RWPE2 (cell line): ENCODE measurements at regions not wholly inside any gene's neighbourhood (a gene's known extent, or its start where the extent isn't known, plus 50 kb on each side); places are given as distances from the start of the nearest gene placed in this dataset.

Experiments
- ATAC-seq: fragments of 200-7000 bp; cut with Tn5 transposase; 3 replicates; pipeline ENCODE4 v1.9.1; 2021; ENCODE audit warnings: low read depth
- DNase-seq: peaks from one replicate; pipeline ENCODE4 v3.0.0-alpha.2; 2020; ENCODE audit warnings: low spot score
- H3K27ac ChIP-seq: fragments of 450-650 bp; 2 replicates; pipeline ENCODE4 v1.5.1; 2017; ENCODE audit warnings: mild to moderate bottlenecking; ENCODE audit not compliant: poor library complexity, severe bottlenecking
- H3K27me3 ChIP-seq: fragments of 250-450 bp; sonication (Bioruptor Pico); 2 replicates; pipeline ENCODE4 v1.5.1; 2021; ENCODE audit warnings: mild to moderate bottlenecking, moderate library complexity; ENCODE audit not compliant: insufficient read depth, poor library complexity, severe bottlenecking
- H3K36me3 ChIP-seq: fragments of 250-450 bp; sonication (Bioruptor Pico); 2 replicates; pipeline ENCODE4 v1.5.1; 2020; ENCODE audit warnings: low read depth, mild to moderate bottlenecking, moderate library complexity
- H3K4me1 ChIP-seq: fragments of 250-450 bp; sonication (Bioruptor Pico); 2 replicates; pipeline ENCODE4 v1.5.1; 2021; ENCODE audit warnings: mild to moderate bottlenecking, moderate library complexity; ENCODE audit not compliant: insufficient read depth, poor library complexity, severe bottlenecking
- H3K4me3 ChIP-seq: fragments of 250-450 bp; sonication (Bioruptor Pico); 2 replicates; pipeline ENCODE4 v1.5.1; 2021; ENCODE audit warnings: mild to moderate bottlenecking, moderate library complexity; ENCODE audit not compliant: severe bottlenecking
- H3K9me3 ChIP-seq: fragments of 250-450 bp; sonication (Bioruptor Pico); 2 replicates; pipeline ENCODE4 v1.5.1; 2021; ENCODE audit warnings: mild to moderate bottlenecking, moderate library complexity; ENCODE audit not compliant: severe bottlenecking
- CTCF ChIP-seq: fragments of 450-650 bp; IDR thresholded peaks from one replicate; pipeline ENCODE4 v1.5.1; 2017; ENCODE audit warnings: mild to moderate bottlenecking, moderate library complexity; ENCODE audit not compliant: poor library complexity, severe bottlenecking

GRCh38 chr20:7693761-7694160 is 246.5 kb downstream of the HAO1 start:
- no peaks in the 10 kb centered on the region for H3K27me3 ChIP-seq
- no peak overlapping the region for H3K4me3 ChIP-seq
- TF ChIP-seq CTCF, result no peak
- H3K9me3 ChIP-seq, result no peaks in the 10 kb centered on the region
- no peaks in the 10 kb centered on the region for H3K36me3 ChIP-seq
- no peak for DNase-seq
- no peak overlapping the region for H3K27ac ChIP-seq
- ATAC-seq, result no peak
- no peaks in the 10 kb centered on the region for H3K4me1 ChIP-seq

GRCh38 chr20:7695051-7695495 is 245.2 kb downstream of the HAO1 start:
- no peak for TF ChIP-seq CTCF
- no peaks in the 10 kb centered on the region for H3K9me3 ChIP-seq
- ATAC-seq (no peak), DNase-seq (no peak)
- no peaks in the 10 kb centered on the region for H3K36me3 ChIP-seq
- no peak overlapping the region for H3K27ac ChIP-seq
- H3K4me3 ChIP-seq, result no peak overlapping the region
- H3K4me1 ChIP-seq, result no peaks in the 10 kb centered on the region
- H3K27me3 ChIP-seq, result no peaks in the 10 kb centered on the region

DNA sequence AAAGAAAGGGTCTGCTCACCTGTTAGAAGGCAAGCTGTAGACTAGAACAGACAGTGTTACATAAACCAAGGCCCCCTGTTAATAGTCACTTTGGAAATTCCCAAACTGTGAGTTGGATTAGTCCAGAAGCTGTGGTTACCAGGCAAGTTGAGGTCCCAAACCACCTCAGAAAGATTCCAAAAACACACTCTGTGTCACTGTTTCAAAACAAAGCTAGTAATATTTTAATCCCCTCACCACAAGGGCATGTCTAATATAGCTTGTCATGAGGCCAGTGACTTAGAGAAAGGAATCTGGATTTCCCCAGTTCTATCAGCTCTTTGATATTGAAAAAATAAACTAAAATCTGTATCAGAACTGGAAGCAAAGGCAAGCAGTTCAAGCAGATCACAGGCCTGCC is 244.6 kb downstream of the HAO1 start:
- no peaks in the 10 kb centered on the region for H3K27me3 ChIP-seq
- H3K4me1 ChIP-seq, result no peaks in the 10 kb centered on the region
- H3K9me3 ChIP-seq, result no peaks in the 10 kb centered on the region
- no peak overlapping the region for H3K4me3 ChIP-seq
- TF ChIP-seq CTCF, result no peak
- DNase-seq (no peak), ATAC-seq (no peak)
- H3K36me3 ChIP-seq, result no peaks in the 10 kb centered on the region
- H3K27ac ChIP-seq, result no peak overlapping the region

GRCh38 chr20:7696311-7696710 is 243.9 kb downstream of the HAO1 start:
- no peaks in the 10 kb centered on the region for H3K36me3 ChIP-seq
- no peak for TF ChIP-seq CTCF
- H3K4me3 ChIP-seq, result no peak overlapping the region
- ATAC-seq (no peak), DNase-seq (no peak)
- H3K9me3 ChIP-seq, result no peaks in the 10 kb centered on the region
- no peaks in the 10 kb centered on the region for H3K4me1 ChIP-seq
- H3K27ac ChIP-seq, result no peak overlapping the region
- no peaks in the 10 kb centered on the region for H3K27me3 ChIP-seq

DNA sequence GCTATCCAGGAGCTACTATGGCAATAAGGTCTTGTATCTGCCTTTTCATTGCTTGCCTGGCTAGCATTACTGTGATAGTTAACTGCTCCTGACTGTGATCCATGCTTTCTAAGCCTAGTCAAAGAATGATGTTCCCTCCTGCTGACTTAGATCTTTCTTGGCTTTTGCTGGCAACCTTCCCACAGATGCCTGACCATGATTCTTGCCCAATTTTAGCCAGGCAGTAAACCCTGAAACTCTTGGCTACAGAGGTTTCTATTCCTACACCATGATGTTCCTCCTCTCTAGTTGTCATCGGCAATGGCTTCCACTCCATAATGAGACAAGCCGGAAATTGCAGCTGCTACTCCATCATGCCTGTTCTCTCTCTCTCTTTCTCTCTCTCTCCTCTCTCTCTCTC is 238.1 kb downstream of the HAO1 start:
- H3K4me1 ChIP-seq, result no peaks in the 10 kb centered on the region
- no peaks in the 10 kb centered on the region for H3K27me3 ChIP-seq
- H3K27ac ChIP-seq, result no peak overlapping the region
- no peaks in the 10 kb centered on the region for H3K9me3 ChIP-seq
- no peaks in the 10 kb centered on the region for H3K36me3 ChIP-seq
- DNase-seq (no peak), ATAC-seq (no peak)
- H3K4me3 ChIP-seq, result no peak overlapping the region
- no peak for TF ChIP-seq CTCF
